ENCODE measurements at regions not wholly inside any gene's neighbourhood (a gene's known extent, or its start where the extent isn't known, plus 50 kb on each side); places are given as distances from the start of the nearest gene placed in this dataset.

DNA sequence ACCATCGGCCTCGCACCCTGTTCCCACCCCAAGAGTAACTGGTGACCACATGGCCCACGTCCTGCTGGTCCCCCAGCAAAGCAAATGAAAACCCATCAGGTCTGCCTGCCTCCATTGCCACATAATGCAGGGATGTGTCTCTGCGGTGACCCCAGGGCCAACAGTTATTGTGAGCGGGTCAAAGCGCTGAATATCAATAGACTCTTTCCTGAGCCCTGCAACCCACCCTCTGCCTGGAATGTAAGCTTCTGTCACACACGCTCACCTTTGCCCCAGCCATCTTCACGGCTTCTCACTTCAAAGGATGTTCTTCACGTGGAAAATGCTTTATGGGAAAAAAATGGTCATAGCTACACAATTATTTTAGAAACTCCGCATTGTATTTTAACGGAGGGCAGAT is 63.9 kb downstream of the FZD10 start:
- no peak for TF ChIP-seq EP300 (IDR thresholded peaks at IDR 0.05; ENCODE audit: borderline replicate concordance in 1 of 2, low read depth in 2 of 2, low read length in 2 of 2)
- TF ChIP-seq GABPA (IDR thresholded peaks at IDR 0.05; ENCODE audit: borderline replicate concordance, insufficient read depth, low read length) = no peak
- no peak for TF ChIP-seq POLR2A (IDR thresholded peaks at IDR 0.05; ENCODE audit: control extremely low read depth in 1 of 2, low read depth in 2 of 2, low read length in 2 of 2)
- TF ChIP-seq RBBP5 (IDR thresholded peaks at IDR 0.05; ENCODE audit: borderline replicate concordance, low read depth, low read length) = no peak
- no peak for TF ChIP-seq POLR2AphosphoS5 (IDR thresholded peaks at IDR 0.05; ENCODE audit: low read depth, low read length)
- no peak for TF ChIP-seq RAD21 (IDR thresholded peaks at IDR 0.05 in 1 of 2, conservative IDR thresholded peaks at IDR 0.05 in 1 of 2; ENCODE audit: low read depth in 2 of 2, low read length in 2 of 2)
- TF ChIP-seq CBX8 (IDR thresholded peaks at IDR 0.05; ENCODE audit: borderline replicate concordance, low read depth, low read length) = no peak
- no peak for TF ChIP-seq ZNF274 (IDR thresholded peaks at IDR 0.05; ENCODE audit: borderline replicate concordance, extremely low read depth, low read length)
- TF ChIP-seq, protein P1, sequence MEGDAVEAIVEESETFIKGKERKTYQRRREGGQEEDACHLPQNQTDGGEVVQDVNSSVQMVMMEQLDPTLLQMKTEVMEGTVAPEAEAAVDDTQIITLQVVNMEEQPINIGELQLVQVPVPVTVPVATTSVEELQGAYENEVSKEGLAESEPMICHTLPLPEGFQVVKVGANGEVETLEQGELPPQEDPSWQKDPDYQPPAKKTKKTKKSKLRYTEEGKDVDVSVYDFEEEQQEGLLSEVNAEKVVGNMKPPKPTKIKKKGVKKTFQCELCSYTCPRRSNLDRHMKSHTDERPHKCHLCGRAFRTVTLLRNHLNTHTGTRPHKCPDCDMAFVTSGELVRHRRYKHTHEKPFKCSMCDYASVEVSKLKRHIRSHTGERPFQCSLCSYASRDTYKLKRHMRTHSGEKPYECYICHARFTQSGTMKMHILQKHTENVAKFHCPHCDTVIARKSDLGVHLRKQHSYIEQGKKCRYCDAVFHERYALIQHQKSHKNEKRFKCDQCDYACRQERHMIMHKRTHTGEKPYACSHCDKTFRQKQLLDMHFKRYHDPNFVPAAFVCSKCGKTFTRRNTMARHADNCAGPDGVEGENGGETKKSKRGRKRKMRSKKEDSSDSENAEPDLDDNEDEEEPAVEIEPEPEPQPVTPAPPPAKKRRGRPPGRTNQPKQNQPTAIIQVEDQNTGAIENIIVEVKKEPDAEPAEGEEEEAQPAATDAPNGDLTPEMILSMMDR (IDR thresholded peaks at IDR 0.05; ENCODE audit: control extremely low read depth in 1 of 3, insufficient read depth in 1 of 3, low read depth in 1 of 3, low read length in 3 of 3) = no peak
- TF ChIP-seq SUZ12 (IDR thresholded peaks at IDR 0.05; ENCODE audit: low read length) = no peak
- TF ChIP-seq, protein P2, sequence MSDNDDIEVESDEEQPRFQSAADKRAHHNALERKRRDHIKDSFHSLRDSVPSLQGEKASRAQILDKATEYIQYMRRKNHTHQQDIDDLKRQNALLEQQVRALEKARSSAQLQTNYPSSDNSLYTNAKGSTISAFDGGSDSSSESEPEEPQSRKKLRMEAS (IDR thresholded peaks at IDR 0.05) = peak; percentile 29; the same call in 1 of the 2 replicates
- TF ChIP-seq SP1 (IDR thresholded peaks at IDR 0.05; ENCODE audit: low read depth, low read length) = no peak
- no peak for TF ChIP-seq FOSL1 (IDR thresholded peaks at IDR 0.05; ENCODE audit: insufficient read depth, low read depth, low read length)

Measured in H1 (cell line).